HG02938 (cell line): ENCODE measurements at regions not wholly inside any gene's neighbourhood (a gene's known extent, or its start where the extent isn't known, plus 50 kb on each side); places are given as distances from the start of the nearest gene placed in this dataset.

Experiments used
- ATAC-seq: cut with Tn5 transposase; IDR thresholded peaks from one replicate; pipeline ENCODE4 v1.9.1; 2021; ENCODE audit warnings: mild to moderate bottlenecking, moderate library complexity; ENCODE audit not compliant: unreplicated experiment

DNA sequence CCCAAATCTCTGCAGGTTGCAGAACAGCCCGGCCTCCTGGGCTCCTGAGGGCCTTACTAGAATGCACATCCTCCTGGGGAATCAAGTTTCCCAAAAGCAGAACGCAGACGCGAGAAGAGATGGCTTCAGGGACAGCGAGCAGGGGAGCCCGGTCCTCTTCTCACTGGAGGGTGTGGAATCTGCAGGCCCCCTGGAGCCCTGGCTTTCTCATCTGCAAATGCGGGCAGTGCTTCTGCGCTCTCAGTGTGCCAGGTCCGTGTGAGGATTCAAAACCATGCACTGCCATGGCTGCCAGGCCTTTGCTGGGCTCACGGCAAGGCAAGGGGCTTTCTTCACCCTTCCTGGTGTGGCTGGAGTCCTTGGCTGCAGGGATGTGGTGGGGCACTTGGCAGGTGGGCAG lies 330.9 kb upstream of the MKI67 start:
- no peak for ATAC-seq

DNA sequence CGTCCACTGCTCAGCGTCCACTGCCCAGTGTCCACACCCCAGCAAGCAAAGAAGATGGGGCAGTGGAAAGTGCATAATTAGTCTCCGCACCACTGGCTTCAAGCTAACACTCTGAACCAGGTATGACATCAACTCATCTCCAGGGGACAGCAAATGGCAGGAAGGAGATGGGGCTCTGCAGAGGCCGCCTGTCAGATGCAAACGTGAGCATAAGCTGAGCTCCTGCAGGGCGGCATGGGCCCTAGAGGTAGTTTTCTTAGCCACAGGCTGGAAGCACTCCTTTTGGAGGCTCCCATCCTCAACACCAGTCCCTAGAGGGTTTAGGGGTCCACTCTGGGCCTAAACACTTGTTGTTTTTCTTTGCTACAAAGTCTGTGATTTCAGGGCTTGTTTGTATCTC lies 335.8 kb upstream of the MKI67 start:
- ATAC-seq: no peak

DNA sequence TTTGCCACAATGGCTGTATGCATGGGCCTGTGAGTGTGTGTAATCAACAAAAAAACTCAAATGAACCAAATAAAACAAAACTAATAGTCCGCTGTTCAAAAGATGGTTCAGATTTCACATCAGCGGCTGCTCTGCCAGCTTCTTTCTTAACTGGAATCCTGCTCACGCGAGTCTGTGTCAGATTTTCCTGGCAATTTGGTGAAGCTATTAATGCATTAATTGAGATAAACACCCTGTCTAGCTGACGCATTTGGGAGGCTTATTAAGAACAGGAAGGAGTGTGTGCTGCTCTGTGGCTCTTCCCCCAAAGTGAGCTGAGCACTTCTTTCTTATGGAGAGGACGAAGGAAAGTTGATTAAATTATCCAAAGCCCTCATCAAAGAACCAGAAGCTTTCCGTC lies 336.6 kb upstream of the MKI67 start:
- ATAC-seq: no peak

DNA sequence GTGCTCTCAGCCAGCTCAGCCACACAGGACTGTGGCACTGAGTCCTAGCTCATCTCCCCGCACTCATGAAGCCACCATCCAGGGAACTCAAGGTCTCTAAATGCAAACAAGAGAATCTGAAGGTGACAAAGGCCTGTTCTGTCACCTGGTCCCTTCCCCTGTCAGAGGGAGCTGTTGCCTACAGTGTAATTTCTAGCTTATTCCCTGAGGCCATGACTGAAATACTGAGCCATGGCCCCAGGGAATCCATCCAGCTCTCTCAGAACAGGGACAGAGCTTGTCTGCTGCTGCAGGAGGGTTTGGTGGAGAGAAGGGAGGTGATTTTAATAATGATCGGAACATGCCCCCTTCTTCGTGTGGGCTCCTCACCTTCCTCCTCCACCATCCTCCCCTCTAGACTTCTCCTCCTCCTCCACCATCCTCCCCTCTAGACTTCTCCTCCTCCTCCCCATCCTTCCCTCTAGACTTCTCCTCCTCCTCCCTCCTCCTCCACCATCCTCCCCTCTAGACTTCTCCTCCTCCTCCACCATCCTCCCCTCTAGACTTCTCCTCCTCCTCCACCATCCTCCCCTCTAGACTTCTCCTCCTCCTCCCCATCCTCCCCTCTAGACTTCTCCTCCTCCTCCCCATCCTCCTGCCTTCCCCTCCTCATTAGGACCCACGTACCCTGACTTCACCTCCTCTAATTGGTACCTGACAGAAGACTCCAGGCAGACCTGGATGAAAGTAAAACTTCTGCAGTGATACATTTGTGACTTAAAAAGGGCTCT lies 338.0 kb upstream of the MKI67 start:
- ATAC-seq: no peak

DNA sequence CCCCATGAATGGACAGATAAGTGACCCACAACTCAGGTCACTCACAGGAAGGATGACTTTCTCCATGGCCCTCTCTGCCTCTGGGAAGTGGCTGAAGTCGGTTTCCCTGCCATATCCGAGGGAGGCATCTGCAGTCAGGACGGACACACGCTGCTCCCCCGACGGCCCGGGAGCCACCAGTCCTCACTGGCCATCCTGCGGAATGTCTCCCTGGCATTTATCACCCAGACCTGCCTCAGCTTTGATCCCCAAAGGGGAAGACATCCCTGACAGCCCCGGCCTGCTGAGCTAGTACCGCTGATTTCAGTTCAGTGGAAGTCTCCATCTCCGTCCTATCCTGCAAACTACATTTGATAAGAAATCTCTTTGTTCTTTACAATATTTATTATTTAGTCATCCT lies 339.5 kb upstream of the MKI67 start:
- no peak for ATAC-seq

DNA sequence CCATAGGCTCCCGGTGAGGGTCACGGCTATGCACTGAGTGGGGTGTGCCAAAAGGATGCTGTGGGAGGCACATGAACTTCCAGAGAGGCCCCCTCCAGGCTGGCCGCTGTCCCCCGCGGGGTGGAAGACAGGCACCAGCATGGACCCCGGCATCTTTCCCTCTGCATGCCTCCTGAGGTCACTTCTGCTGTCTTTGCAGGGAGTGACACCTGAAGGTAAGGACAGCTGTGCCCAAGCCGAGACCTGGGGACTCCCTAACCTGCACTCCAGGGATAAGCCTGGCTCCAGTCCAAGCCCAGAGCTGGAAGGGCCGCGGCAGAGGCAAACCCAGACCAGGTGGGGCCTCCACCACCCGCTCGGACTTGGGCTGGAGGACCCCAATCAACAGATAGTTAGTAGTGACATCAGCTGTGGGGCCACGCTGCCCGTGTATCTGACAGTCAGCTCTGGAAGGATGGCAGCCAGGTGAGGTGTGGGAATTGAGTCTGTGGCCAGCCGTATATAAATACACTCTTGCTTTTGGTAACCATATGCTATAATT lies 340.7 kb upstream of the MKI67 start:
- ATAC-seq: no peak

DNA sequence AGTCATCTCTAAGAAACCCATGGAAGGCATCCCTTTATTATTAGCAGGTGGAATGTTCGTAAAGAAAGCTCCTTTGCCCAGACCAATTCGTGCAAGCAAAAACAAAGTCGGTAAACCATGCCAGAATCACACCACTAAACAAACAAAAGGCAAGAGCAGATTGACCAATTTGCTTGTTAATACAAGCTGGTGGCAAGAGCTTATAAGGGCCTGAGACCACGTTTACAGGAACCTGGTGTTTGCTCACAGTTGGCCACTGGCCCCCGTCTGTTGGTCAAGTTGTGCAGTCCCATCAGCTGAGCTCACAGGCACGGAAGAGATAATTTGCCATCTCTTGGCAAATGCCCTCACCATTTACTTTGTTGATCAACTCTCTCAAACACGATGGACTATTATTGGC lies 342.2 kb upstream of the MKI67 start:
- no peak for ATAC-seq

DNA sequence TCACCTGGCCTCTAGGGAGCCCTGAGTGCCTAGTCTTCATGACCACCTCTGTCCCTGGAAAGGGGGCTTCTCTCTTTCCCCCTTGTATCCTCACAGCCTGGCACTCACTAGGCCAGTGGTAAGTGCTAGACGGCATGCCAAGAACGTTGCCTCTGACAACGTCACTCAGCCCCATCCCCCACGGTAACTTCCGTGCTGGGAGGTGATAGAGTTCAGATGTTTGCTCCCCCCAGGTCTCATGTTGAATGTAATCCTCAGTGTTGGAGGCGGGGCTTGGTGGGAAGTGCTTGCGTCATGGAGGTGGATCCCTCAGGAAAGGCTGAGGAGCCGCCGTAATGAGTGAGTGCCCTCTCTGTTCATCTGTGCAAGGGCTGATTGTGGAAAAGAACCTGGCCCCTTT lies 343.3 kb upstream of the MKI67 start:
- no peak for ATAC-seq

DNA sequence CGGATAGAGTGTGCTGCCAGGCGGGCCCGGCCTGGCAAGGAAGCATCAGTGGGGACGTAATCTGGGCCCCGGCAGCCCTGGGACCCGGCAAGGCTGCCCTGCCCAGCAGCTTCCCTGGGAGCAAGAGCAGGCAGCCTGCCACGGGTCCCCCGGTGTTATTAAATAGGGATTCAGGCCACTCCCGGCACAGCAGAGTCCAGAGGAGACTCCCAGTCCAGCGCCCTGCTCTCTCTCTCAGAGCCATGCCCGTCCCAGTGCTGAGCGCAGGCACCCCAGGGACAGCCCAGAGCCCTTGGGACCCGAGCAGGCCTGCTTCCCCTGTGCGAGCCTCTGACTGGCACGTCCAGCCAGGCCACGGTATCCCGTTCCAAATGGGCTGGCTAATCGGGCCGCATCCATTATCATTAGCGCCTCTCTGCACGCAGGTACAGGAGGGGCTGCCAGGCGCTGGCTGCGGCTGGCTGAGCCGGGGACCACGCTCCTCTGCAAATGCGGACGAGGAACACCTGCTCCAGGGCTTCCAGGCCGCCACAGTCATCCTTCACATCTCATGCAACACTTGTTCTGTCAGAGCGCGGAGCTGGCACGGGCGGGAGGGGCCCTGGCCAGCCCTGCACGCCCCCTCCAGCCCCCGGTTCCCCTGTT lies 344.2 kb upstream of the MKI67 start:
- ATAC-seq: no peak

DNA sequence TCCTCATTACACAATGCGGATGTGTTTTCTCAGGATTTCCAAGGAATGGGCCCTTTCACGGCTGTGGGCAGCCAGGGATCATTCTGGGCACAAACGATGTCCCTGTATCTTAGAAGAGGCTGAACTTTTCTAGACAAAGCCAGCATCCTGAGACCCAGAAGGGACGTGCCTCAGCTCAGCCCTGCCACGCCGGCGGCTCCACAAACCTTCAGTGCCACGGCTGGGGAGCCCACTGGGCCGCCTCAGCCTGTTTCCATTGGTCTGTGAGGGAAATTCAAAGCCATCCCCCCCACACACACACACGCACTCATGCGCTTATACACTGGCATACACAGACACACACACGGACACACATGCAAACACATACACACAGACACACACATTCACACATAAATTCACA lies 344.9 kb upstream of the MKI67 start:
- no peak for ATAC-seq

DNA sequence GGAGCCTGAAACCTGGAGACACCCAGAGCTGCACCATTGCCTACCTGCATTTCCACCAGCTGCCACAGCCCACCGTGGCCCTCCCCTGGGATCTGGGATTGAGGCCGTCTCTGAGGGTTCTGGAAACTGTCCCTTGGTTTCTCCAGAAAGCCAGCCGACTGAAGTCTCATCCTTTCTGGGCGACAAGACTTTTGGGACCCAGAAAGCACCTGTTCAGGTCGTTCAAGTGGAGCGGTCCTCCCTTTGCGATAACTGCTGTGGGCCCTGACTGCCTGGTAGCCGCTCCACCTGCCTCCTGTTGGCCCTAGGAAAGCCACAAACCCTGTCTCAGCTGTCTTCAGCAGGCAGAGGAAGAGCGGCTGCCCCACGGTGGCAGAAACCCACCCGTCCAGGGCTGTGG lies 346.0 kb upstream of the MKI67 start:
- ATAC-seq: no peak

DNA sequence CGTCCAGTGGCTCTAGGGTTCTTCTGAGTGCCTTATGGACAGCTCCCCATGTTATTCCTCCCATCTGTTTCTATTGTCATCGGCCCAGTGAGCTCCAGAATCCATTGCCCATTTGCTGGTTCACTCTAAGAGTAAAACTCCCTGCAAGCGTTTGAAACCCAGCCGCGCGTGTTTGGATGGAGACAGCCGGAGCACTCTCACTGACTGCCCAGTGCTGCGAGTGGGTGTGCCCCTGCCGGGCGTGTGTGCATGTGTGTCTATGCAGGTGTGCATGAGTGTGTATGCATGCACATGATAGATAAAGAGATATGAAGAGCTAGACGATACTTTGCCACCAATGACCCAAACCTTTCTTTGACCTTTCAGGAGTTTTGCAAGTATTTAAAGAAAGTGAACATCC lies 347.2 kb upstream of the MKI67 start:
- no peak for ATAC-seq

DNA sequence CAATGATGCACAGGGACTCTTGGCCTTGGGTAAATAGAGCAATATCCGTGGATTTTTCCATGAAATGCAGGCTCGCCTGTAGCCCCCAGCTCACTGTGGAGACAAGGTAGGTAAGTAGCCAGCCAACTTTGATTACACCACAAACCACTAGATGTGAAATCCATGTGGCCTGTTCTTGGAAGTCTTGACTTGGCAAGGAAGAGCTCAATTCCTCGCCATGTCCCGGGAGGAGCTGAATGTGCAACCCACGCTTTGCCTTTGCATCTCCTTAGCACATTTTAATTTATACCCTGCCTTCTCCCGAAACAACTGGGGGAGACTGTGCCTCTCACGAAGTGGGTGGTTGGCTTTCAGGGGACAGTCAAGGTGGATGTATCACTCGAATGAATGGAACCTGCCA lies 347.7 kb upstream of the MKI67 start:
- ATAC-seq: no peak

DNA sequence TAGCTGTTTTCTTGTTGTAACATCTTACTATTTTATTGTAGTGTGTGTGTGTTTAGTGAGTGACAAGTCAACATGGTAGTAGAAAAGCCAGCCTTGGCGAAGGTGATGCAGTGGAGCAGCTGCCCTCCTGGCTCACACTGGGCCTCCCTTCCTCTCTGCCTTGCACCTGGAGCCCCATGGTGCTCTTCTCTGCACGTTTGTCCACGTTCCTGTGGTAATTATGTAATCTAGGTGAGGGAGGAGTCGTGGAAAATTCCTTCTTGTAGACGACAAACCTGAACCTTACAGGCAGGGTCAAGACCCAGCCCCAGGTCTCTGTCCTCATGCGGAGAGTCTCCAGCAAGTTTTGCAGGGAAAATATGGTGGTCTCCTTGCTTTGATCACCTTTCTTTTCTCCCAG lies 348.3 kb upstream of the MKI67 start:
- no peak for ATAC-seq

DNA sequence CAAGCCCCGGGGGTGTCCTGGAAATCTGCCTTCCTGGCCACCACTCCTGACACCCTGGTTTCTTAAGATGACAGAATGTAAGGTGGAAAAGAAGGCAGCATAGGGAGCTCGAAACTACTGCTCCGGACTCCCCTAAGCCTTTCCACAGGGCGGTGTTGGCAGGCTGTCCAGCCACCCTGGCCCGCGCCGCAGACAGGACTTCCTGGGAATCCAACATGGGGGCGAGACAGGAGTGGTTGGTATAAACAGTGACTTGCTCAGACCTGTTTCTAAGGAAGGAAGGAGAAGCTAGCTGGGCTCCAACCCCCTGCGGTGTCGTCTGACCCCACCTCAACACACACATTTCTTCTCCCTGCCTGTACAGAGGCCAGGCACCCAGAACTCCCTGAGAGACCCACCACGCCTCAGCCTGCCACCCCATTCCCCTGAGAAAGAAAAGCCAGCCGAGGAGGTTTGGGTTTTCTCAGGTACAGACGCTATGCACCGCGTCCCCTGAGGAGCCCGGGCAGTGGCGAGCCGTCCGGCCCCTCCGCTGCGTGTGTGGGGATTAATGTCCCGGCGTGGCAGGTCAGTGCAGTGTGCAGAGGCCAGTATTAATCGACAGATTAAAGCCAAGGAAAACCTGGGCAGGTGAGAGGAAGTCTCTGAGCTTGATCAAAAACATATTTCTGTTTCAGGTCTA lies 349.6 kb upstream of the MKI67 start:
- ATAC-seq: no peak

DNA sequence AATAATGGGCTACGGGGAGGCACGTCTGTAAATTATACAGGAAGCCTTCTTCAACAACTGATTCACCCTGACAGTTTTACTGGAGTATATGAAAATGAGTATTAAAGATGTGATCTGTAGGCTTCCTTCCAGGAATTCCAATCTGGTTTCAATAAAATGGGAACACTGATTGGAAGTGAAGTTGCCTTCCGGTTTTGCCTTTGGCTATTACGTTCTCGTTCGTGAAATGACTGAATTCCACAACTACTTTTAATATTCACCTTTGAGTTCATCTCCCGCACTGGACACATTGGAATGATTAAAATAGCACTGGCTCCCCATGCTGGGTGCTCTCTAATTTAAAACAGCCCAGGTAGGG lies 350.1 kb upstream of the MKI67 start:
- no peak for ATAC-seq

DNA sequence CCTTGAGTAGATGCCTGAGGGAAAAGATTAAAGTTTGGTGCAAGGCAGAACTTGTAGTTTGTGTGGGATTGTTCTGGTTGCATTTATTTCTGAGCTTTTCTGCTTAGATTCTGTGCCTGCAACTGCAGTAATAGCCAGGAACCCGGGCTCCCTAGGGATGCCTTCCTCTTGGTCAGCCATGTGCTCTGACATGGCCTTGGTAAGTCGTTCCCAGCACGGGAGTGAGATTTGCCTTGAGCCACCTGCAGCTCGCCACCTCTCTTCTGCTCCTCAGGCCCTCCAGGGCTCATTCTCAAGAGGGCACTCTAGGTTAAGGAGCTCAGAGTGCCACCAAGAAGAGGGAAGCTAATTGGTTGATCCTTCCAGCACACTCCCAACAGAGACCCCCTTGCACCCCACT lies 350.6 kb upstream of the MKI67 start:
- no peak for ATAC-seq

DNA sequence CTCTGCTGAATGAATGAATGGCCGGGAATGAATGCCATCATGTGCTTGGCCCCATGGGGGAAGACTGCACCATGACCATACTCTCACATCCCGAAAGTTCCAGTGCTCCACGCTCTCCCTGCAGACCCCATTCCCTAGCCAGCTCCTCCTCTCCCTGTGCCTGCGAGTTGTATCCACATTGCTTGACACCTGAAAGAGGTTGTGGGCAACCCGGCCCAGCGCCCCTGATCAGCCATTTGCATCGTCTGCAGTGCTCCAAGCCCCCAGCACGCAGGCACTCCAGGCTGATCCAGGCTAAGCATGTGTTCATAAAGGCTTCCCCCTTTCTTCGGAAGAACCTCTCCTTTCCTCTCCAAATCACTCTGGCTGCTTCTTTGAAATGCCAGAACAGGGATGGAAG lies 354.4 kb upstream of the MKI67 start:
- no peak for ATAC-seq

DNA sequence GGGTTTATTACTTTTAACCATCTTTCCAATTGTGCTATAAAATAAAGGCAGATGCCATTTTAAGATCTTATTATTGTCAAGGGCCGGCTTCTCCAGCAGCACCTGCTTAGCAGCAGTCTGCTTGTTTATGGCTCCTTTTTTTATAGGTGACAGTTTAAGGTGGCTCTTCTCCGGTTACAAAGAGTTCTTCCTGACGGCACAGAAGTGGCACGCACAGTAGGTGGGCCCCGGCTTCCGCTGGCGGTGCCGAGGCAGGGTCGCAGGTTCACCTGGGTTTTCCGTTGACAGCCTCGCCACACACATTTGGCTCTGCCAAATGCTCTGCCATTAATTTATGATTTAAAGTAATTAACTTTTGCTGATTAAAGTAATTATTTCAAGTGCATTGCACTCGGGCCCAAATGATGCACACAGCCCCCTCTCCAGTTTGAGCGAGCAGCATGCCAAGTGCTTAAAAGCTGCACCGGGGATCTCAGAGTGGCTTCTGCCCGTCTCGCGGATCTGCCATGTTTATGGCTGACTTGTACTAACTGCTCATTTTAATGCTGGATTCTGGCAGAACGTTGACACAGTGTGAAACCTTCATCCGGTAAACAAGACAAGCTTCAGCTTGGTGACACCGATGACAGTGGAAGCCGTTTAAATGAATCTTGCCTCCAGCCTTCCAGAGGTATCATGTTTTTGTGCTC lies 355.1 kb upstream of the MKI67 start:
- no peak for ATAC-seq

DNA sequence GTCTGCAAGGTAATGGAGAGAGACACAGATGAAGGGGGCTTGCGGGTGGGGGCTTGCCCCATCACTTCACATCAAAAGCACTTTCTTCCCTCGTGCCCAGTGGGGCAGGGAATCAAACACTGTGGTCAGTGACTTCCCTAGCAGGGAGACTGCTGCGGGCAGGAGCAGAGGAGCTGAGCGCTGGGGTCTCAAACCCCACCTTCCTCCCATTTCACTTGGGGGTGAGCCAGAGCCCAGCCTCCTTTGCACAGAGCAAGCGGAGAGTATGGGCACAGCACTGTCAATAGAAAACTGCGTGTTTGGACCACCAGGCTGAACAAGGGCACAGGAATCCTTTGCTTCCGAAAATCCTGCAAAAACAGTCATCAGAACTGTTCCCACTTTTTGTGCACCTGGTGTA lies 355.8 kb upstream of the MKI67 start:
- ATAC-seq: no peak

DNA sequence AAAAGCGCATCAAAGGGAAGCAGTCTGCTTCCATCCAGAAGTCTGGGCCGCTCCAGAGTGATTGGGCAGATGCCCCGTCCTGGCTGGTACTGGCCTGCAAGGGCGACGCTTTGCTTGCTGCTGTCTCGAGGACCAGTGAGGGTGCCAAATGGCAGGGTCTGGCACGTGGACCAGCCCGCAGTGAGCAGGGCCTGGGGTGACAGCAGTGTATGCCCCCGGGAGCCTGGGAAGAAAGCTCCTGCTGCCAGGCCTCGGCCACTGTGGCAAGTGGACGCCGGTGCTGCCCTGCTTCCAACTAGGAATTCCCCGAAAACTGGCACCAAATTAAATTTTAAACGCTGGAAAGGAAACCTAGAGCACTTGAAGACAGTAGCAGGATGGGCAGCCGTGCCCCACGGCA lies 357.0 kb upstream of the MKI67 start:
- no peak for ATAC-seq

DNA sequence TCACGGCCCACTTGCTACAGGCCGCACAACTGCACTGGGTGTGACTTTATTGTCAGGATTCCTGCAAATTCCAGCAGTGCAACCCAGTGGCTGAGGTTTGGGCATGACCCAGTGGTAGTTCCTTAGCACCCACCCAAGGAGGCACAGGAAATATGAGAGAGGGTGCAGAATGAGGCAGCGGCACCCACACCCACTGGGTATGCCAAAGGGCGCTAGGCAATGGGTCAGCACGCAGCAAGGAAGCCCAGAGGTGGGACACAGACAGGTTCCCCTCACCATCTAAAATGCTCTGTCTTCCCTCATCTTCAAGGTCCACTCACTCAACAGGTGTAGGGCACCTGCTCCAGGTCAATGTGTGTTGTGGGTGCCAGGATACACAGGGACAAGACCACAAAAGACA lies 357.8 kb upstream of the MKI67 start:
- no peak for ATAC-seq
